ENCODE measurements at regions not wholly inside any gene's neighbourhood (a gene's known extent, or its start where the extent isn't known, plus 50 kb on each side); places are given as distances from the start of the nearest gene placed in this dataset.

- DNase-seq = no peak
Observed at GRCh38 chr12:45590646-45591045, 138.9 kb upstream of the ARID2 start.

GRCh38 chr12:45591635-45592034, 137.9 kb upstream of the ARID2 start:
- DNase-seq = no peak

DNA sequence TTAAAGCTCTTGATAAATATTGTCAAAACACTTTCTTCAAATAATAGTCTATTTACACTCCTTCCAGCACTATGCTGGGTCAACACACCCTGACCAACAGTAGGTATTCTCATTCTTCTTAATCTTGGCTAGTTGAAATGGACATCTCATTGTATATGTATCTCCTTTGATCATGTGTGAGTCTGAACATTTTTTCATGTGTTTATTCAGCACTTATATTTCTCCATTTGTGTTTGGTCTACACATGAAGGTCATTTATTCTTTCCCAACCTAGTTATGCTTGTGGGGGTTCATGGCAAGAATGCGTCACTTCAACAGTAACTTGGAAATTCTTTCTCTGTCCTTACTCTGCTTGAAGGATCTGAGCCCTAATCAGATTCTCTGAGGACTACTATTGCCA, 133.1 kb upstream of the ARID2 start:
- no peak for DNase-seq

GRCh38 chr12:45598336-45598735, 131.2 kb upstream of the ARID2 start:
- DNase-seq = no peak

DNA sequence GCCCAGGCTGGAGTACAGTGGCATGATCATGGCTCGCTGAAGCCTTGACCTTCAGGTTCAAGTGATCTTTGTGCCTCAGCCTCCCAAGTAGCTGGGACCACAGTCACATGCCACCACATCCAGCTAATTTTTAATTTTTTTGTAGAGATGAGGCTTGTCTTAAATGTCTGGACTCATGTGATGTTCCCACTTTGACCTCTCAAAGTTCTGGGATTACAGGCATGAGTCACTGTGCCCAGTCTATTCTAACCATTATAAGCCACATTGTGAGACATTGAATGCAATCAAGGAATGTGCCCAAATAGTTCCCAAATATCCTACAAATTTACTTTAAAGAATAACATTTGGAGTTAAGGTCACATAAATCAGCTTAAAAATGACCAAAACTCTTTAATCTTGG, 130.7 kb upstream of the ARID2 start:
- no peak for DNase-seq

DNA sequence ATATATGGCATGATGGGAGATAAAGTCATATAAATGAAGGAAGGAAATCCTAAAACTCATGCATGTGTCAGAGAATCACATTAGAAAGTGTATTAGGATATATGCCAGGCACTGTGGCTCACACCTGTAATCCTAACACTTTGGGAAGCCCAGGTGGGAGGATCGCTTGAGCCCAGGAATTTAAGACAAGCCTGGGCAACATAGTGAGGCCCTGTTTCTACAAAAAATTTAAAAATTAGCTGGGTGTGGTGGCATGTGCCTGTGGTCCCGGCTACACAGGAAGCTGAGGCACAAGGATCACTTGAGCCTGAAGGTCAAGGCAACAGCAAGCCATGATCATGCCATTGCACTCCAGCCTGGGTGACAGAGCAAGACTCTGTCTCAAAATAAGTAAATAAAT, 130.3 kb upstream of the ARID2 start:
- no peak for DNase-seq

- no peak for DNase-seq
Observed at GRCh38 chr12:45601390-45601789, 128.1 kb upstream of the ARID2 start.

DNA sequence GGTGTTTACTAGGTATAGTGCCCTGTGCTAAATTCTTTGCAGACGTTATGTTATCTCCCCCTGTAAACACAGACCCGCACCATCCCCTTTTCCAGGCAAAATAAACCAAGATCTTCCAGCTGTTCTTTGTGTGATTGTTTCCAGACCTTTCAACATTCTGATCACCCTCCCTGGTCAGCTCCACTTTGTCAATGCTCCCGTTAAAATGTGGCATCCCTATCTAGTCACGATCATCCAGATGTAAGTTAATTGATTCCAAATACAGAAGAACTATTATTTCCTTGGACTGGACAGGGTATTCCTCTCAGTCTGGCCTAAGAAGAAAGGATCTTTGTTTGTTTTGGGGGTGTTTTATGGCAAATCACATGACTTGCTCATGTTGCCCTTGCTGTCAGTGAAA, 127.6 kb upstream of the ARID2 start:
- DNase-seq = no peak

DNA sequence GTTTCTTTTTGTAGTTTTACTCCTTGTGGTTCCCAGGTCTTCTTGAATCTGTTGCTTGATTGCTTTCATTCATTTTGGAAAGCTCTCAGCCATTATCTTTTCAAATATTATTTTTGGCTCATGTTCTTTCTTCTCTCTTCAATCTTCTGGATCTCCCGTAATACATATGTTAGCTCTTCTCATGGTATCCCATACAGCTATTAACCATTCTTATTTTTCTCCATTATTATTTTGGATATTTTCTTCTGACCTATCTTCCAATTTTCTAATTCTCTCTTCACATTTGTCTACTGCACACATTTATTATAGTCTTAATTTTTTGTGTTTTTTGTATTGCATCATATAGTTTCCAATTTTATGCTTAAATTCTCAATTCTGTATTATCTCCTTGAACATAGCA, 123.9 kb upstream of the ARID2 start:
- DNase-seq = no peak

DNA sequence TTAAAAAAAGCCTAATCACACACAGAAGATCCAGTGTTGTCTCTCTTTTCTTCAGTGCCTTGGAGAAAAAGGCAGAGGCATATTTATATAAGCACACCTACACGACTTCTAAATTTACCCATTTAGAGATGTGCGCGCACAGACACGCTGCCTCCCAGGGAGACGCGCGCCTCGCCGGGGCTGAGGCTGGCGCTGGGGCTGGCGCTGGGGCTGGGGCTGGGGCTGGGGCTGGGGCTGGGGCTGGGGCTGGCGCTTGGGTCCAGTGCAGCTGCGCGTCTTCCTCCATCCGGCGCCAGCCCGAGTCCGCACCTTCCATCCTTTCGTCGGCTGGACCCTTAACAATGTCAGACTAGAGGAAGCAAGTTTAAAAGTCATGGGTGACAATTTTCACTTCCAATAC, 118.4 kb upstream of the ARID2 start:
- DNase-seq = no peak

GRCh38 chr12:45611495-45611894, 118.0 kb upstream of the ARID2 start:
- no peak for DNase-seq

GRCh38 chr12:45612044-45612794, 117.3 kb upstream of the ARID2 start:
- DNase-seq = no peak

DNA sequence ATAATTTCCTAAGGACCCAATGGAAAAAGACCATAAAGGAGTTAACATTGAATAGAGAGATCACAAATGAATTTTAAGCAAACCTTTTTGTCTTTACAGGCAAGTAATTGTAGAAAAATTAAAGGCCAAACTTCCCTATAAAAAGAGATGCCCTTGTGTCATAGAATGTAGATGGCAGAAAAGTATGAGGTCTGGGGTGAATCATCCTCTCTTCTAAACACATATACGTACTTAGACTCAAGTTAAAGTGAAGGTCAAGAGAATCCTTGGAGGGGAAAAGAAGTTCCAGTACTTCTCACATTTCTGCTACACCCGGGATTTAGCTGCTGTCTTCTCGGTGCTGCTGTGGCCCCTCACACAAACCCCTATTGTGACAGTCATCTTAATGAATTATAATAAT, 116.2 kb upstream of the ARID2 start:
- DNase-seq = no peak

GRCh38 chr12:45613855-45614254, 115.7 kb upstream of the ARID2 start:
- no peak for DNase-seq

GRCh38 chr12:45615268-45615667, 114.2 kb upstream of the ARID2 start:
- DNase-seq = no peak

DNA sequence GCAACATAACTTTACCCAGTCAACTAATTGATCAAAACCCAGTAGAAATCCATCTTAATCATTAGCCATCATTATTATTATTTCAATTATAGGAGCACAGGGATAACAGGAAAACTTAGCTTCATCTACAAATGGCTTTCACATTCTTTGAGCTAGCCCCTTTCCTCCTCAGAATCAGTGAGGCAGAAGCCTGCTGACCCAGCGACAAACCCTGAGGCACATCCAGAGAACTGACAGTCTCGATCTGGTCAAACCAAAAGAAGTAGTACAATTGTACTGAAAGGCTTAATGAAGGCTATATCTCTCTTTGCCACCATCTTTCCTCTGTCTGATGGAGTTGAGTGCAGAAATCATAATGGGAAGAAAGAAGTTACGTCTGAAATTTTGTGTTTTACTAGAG, 109.8 kb upstream of the ARID2 start:
- no peak for DNase-seq

GRCh38 chr12:45621703-45622102, 107.8 kb upstream of the ARID2 start:
- DNase-seq = no peak

DNA sequence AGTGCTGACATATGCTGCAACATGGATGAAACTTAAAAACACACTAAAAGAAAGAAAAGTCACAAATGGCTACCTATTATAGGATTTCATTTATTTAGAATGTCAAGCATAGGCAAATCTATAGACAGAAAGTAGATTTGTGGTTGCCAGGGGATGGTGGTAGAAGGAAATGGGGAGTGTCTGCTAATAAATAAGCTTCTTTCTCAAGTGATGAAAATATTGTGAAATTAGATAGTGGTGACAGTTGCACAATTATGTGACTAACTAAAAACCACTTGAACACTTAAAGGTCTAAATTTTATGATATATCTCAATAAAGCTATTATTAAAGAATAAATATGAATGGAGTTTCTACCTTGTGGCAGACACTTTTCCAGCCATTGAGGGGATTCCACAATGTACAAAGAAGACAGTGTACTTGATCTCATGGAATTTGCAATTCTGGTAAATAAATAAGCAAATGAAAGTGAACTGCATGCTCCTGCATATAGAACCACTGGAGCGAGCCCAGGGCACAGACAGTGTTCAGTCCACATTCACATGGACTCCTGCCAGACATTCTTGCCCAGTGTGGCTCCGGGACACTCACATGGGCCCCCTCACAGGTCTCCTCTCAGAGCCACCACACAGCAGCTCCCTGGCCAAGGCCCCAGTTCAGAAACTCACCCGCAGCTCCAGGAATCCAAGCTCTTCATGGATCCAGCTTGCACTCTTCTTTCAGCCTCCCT, 107.1 kb upstream of the ARID2 start:
- peak; percentile 85 to 89 for DNase-seq

DNA sequence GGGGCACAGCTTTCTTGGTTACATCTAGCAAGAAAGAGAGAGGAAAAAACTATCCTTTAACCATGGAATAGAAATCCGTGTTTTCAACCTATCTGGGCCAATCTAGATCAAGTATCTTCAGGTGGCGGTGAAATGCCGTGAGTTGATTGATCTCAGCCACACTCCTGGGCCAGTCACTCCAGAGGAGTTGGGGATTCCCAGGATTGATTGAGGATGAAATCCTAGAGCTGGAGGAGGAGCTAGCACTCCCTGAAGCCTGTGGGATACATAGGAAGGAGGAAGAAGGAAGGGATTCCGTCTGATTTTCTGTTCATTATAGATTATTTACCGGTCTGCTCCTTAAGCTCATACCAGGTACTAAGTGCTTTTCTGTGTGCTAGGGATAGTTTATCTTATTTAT, 106.3 kb upstream of the ARID2 start:
- DNase-seq = no peak

DNA sequence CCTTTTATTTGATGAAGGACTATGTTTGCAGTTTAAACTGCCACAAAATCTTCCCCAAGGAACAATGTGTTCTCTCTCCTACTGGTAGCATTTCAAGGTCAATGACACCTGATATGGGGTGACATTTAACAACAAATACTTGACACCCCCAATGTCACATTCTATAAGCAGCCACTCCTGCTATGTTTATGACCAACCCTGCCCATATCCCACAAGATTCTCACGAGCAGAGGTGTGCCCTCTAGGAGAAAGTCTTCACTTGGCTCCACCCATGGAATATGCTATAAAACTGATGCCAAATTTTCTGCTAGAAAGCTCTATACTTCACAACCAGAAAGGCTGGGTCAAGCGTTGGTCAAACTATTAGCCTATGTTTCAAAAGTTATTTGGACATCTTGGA, 105.6 kb upstream of the ARID2 start:
- DNase-seq = no peak

- peak; percentile 4 to 16 for DNase-seq
Observed at GRCh38 chr12:45626965-45627364, 102.5 kb upstream of the ARID2 start.

GRCh38 chr12:45627407-45628069, 102.0 kb upstream of the ARID2 start:
- no peak for DNase-seq

GRCh38 chr12:45629292-45629691, 100.2 kb upstream of the ARID2 start:
- DNase-seq = no peak

DNA sequence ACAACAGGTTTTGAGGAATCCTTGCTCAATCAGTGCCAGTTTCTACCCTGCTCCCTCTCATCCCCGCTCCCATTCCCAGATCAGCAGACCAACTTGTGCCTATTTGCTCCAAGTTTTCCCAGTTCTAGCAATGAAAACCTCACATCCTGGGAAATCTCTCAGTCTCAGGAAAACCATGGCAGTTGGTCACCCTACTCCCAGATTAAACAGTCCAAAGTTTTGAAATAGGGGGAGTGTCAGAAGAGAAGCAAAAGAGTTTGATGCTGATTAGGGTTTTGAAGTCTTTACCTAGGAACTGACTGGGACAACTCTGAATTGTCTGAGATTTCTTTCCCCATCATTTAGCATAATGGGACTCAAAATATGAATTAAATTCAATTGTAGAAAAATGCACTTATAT, 95.8 kb upstream of the ARID2 start:
- no peak for DNase-seq
